Cardiac fibroblast (primary cell): ENCODE measurements at regions not wholly inside any gene's neighbourhood (a gene's known extent, or its start where the extent isn't known, plus 50 kb on each side); places are given as distances from the start of the nearest gene placed in this dataset.

Source experiments
- DNase-seq, 2 donors: peaks; one replicate each; pipeline versions ENCODE4 v3.0.0 to v3.0.0-alpha.2; 2010; ENCODE audit warnings: low read depth in 2 of 2
- H3K4me3 ChIP-seq, 2 donors: replicated peaks in 1 of 2; 1 replicate in 1 of 2; 2 replicates in 1 of 2; pipeline ENCODE4 v1.5.1; 2011; ENCODE audit warnings: low read depth in 2 of 2, low read length in 2 of 2, mild to moderate bottlenecking in 2 of 2, moderate library complexity in 1 of 2
- TF ChIP-seq, protein P1 (sequence below): IDR thresholded peaks from one replicate; pipeline ENCODE4 v1.5.1; 2011; ENCODE audit warnings: low read depth, mild to moderate bottlenecking, low read length, inconsistent platforms

DNA sequence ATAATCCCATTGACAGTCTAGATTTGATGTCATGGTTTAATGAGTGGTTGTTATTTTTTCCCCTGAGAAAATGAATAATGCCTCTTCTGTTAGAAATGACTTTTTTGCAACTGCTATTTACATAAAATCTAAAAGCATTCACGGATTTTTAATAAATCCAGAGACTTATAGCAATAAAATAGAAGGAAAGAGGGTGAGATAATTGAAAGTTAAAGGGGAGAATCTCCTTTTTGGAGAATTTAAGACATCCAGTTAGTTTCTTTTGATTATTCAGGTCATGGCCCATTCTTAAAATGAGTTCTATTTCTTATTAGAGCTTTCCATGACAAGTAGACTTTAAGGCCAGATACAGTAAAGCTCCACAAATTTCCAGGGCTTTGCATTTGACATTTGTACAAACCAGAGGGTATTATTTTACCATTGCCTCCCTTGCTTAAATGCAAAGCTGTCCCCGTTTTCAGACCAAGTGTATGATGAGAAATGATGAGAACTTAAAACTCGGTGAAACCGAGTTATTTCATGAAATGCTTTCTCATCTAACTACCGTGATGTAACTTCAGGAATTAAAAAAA lies 789.0 kb upstream of the SOX9 start:
- H3K4me3 ChIP-seq, result no peak overlapping the region
- DNase-seq, result no peak
- TF ChIP-seq, protein P1, sequence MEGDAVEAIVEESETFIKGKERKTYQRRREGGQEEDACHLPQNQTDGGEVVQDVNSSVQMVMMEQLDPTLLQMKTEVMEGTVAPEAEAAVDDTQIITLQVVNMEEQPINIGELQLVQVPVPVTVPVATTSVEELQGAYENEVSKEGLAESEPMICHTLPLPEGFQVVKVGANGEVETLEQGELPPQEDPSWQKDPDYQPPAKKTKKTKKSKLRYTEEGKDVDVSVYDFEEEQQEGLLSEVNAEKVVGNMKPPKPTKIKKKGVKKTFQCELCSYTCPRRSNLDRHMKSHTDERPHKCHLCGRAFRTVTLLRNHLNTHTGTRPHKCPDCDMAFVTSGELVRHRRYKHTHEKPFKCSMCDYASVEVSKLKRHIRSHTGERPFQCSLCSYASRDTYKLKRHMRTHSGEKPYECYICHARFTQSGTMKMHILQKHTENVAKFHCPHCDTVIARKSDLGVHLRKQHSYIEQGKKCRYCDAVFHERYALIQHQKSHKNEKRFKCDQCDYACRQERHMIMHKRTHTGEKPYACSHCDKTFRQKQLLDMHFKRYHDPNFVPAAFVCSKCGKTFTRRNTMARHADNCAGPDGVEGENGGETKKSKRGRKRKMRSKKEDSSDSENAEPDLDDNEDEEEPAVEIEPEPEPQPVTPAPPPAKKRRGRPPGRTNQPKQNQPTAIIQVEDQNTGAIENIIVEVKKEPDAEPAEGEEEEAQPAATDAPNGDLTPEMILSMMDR, result no peak

DNA sequence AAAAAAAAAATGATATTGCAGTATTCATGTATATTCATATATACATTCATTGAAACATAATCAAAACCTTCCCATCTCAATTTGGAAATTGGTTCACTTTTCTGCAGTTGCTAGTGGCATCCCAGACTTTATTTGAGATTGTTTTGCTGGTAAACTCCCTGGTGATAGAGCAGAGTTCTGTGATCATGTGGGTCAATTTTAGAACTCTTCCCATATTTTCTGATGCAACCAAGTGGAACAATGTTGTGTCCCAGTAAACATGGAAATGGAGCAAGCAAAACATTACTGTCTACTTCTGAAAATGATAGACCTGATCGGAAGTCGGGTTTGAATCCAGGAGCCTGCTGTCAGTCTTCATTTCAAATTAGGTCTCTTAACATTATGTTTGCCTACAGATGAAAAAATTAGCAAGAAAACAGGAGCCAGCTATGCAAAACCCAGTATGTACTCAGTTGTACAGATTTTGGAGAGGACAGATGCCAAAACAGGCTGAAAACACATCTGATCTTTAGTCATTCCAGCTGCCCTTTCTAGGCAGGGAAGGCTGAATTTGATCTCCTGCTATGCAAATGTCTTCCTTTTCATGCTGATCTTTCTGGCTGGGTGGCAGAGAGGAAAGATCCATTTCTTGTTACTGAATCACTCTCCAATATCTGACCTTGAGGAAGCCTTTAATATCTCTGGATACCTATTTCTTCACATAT lies 786.6 kb upstream of the SOX9 start:
- no peak for DNase-seq
- TF ChIP-seq, protein P1, result no peak
- H3K4me3 ChIP-seq, result no peak overlapping the region

DNA sequence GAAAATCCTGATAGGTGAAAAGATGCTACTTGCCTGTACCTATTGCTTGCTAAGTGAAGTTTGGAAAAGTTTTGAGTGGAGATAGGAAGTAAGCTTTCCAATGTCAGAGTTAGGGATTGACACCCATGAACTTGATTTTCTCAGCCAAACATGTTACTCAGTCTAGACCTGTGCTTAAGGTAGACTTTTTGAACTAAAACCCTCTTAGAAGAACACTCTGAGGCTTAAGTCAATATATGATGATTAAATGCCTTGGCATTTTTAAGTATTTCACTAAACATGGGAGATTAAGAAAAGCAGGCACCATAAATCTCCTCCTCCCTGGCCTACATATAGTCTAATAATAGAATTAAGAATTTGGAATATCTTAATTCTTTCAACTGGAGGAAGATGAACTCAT lies 785.6 kb upstream of the SOX9 start:
- TF ChIP-seq, protein P1, result no peak
- no peak overlapping the region for H3K4me3 ChIP-seq
- DNase-seq, result no peak

DNA sequence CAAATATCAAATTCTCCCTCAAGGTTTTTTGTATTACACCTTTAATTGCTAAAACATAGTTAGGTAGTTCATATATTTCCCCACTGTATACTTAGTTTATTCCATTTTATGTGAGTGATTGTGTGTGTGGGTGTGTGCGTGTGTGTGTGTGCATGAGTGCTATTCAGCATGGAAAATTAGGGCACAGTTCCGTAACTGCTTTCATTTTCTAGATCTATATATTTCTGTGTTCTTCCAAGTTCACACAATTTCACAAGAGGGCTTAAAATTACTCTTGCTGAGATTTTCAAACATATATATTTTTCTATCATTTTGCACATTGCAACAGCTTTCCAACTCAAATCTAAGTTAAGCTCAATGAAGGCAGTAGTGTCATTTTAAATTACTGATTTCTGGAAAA lies 782.9 kb upstream of the SOX9 start:
- H3K4me3 ChIP-seq, result no peak overlapping the region

DNA sequence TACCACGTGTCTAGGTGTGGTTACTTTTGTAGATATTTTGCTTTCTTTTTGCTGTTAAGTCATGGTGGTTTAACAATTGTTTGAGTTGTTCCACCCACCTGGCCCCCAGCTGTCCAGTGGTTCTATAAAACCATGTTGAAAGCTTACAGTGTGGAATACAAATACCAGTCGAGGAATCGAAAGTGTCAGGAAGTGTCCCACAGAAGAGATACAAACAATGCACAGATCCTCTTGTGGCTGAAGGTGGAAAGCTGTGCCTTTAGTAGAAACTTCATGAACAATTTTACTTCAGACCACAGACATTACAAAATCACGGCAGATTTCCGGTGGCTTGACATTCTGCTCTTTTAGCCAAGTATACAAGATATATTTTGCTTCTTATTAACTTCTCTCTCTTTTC lies 782.4 kb upstream of the SOX9 start:
- no peak overlapping the region for H3K4me3 ChIP-seq
- peak; percentile 42 to 45 for DNase-seq

More for the DNA sequence above, 782.9 kb upstream of the SOX9 start:
- DNase-seq, result peak; percentile 8 to 14
- TF ChIP-seq, protein P1, result no peak

DNA sequence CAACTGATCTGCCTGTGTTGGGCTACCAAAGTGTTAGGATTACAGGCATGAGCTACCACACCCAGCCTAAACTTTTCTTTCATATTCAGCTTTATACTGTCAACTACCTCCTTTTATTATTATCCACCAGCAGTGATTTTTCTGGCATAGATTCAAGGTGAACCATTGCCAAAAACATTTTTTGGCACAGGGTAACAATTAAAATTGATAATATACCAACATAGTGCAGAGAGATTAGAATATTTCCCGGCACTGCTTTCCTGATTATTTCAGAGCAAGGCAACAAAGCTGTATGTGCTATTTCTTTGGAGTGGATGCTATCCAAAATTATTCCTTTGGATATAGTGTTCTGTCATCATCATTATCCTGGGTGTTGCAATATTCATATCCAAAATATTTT lies 781.6 kb upstream of the SOX9 start:
- H3K4me3 ChIP-seq, result no peak overlapping the region
- TF ChIP-seq, protein P1, result no peak

More for the DNA sequence above, 782.4 kb upstream of the SOX9 start:
- TF ChIP-seq, protein P1, result no peak

DNA sequence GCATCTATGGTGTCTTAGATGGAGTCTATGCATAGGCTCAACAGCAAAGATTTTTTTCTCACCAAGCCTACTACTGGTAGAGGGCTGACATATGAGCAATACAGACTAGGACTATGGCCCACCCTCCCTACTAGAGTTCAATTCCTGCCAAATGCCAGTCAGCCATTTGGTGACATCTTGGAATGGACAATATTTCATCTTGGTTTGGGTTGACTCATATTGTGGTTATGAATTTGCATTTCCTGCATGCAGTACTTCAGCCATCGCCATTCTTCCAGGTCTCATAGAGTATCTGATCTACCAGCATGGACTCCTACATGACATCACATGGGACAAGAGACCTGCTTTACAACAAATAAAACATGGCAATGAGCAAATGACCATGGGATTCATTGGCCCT lies 778.1 kb upstream of the SOX9 start:
- TF ChIP-seq, protein P1, result no peak
- DNase-seq, result no peak
- H3K4me3 ChIP-seq, result no peak overlapping the region

More for the DNA sequence above, 781.6 kb upstream of the SOX9 start:
- DNase-seq, result peak in 1 of 2 donors; percentile 55
